ENCODE measurements at regions not wholly inside any gene's neighbourhood (a gene's known extent, or its start where the extent isn't known, plus 50 kb on each side); places are given as distances from the start of the nearest gene placed in this dataset.

GRCh38 chr5:68476854-68477253, 261.3 kb downstream of the PIK3R1 start:
- Mint-ChIP-seq H3K27ac (no peak overlapping the region), H3K4me3 (no peak overlapping the region), H3K4me1 (no peaks in the 10 kb centered on the region), H3K36me3 (no peaks in the 10 kb centered on the region), H3K27me3 (ENCODE audit: low read depth in 2 of 2) (no peaks in the 10 kb centered on the region), H3K9me3 (no peaks in the 10 kb centered on the region)
- intact Hi-C loops (cut with micrococcal nuclease): no loop called here
- no peaks in the 10 kb centered on the region for H3K27me3 ChIP-seq (ENCODE audit: control insufficient read depth, insufficient read depth, low read length)
- 84% methylated on average over 3 of the region's 3 CpGs for WGBS (ENCODE audit: insufficient coverage)
- TF ChIP-seq CTCF (IDR thresholded peaks at IDR 0.05): no peak
- no peak overlapping the region for H3K4me3 ChIP-seq (ENCODE audit: low read length)
- H3K4me1 ChIP-seq (ENCODE audit: control insufficient read depth, insufficient read depth, low read length): no peaks in the 10 kb centered on the region
- no peak for DNase-seq
- no peaks in the 10 kb centered on the region for H3K9me3 ChIP-seq (ENCODE audit: control insufficient read depth, insufficient read depth, low read length)
- no peak overlapping the region for H3K27ac ChIP-seq (ENCODE audit: low read length)
- H3K36me3 ChIP-seq (ENCODE audit: control insufficient read depth, insufficient read depth, low read length): no peaks in the 10 kb centered on the region
- ATAC-seq: no peak

GRCh38 chr5:68478301-68479095, 262.9 kb downstream of the PIK3R1 start:
- 89% methylated on average over 2 of the region's 2 CpGs for WGBS (ENCODE audit: insufficient coverage)
- H3K4me1 ChIP-seq (ENCODE audit: control insufficient read depth, insufficient read depth, low read length): no peaks in the 10 kb centered on the region
- no peak overlapping the region for H3K27ac ChIP-seq (ENCODE audit: low read length)
- TF ChIP-seq CTCF (IDR thresholded peaks at IDR 0.05): no peak
- intact Hi-C loops (cut with micrococcal nuclease): no loop called here
- H3K27ac Mint-ChIP-seq: no peak overlapping the region
- H3K9me3 ChIP-seq (ENCODE audit: control insufficient read depth, insufficient read depth, low read length): no peaks in the 10 kb centered on the region
- no peaks in the 10 kb centered on the region for H3K27me3 ChIP-seq (ENCODE audit: control insufficient read depth, insufficient read depth, low read length)
- ATAC-seq: no peak
- no peak for DNase-seq
- peaks cover 4 to 8% of the 10 kb centered on the region in 2 donors for H3K27me3 Mint-ChIP-seq (ENCODE audit: low read depth in 2 of 2)
- no peak overlapping the region for H3K4me3 Mint-ChIP-seq
- no peak overlapping the region for H3K4me3 ChIP-seq (ENCODE audit: low read length)
- no peaks in the 10 kb centered on the region for H3K36me3 ChIP-seq (ENCODE audit: control insufficient read depth, insufficient read depth, low read length)
- no peaks in the 10 kb centered on the region for H3K36me3 Mint-ChIP-seq
- no peaks in the 10 kb centered on the region for H3K9me3 Mint-ChIP-seq
- H3K4me1 Mint-ChIP-seq: no peaks in the 10 kb centered on the region

GRCh38 chr5:68479524-68479923, 264.0 kb downstream of the PIK3R1 start:
- peaks cover 6 to 10% of the 10 kb centered on the region in 2 donors for H3K27me3 Mint-ChIP-seq (ENCODE audit: low read depth in 2 of 2)

More at GRCh38 chr5:68479524-68479923, 264.0 kb downstream of the PIK3R1 start:
- TF ChIP-seq CTCF (IDR thresholded peaks at IDR 0.05): no peak
- Histone ChIP-seq H3K27ac (ENCODE audit: low read length) (no peak overlapping the region), H3K4me3 (ENCODE audit: low read length) (no peak overlapping the region), H3K27me3 (ENCODE audit: control insufficient read depth, insufficient read depth, low read length) (no peaks in the 10 kb centered on the region), H3K36me3 (ENCODE audit: control insufficient read depth, insufficient read depth, low read length) (no peaks in the 10 kb centered on the region), H3K4me1 (ENCODE audit: control insufficient read depth, insufficient read depth, low read length) (no peaks in the 10 kb centered on the region), H3K9me3 (ENCODE audit: control insufficient read depth, insufficient read depth, low read length) (no peaks in the 10 kb centered on the region)
- WGBS (ENCODE audit: insufficient coverage): 93% methylated on average over 2 of the region's 2 CpGs
- Mint-ChIP-seq H3K4me3 (no peak overlapping the region), H3K4me1 (no peaks in the 10 kb centered on the region), H3K36me3 (no peaks in the 10 kb centered on the region), H3K9me3 (no peaks in the 10 kb centered on the region), H3K27ac (no peak overlapping the region)
- ATAC-seq (no peak), DNase-seq (no peak)
- intact Hi-C loops (cut with micrococcal nuclease): no loop called here
